Tibial nerve (tissue), 4 donors: ENCODE measurements at regions not wholly inside any gene's neighbourhood (a gene's known extent, or its start where the extent isn't known, plus 50 kb on each side); places are given as distances from the start of the nearest gene placed in this dataset.

Experiments used
- DNase-seq, 2 donors: peaks; one replicate each; pipeline ENCODE4 v3.0.0-alpha.2; 2019; ENCODE audit warnings: low spot score in 2 of 2
- H3K27ac ChIP-seq, 4 donors: fragments of 200-600 bp; sonication (generic) in 3 of 4; one replicate each; pipeline ENCODE4 v1.5.1; 2017 to 2019; ENCODE audit warnings: mild to moderate bottlenecking in 1 of 4
- H3K27me3 ChIP-seq, 2 donors: fragments of 200-600 bp; sonication (generic) in 1 of 2; one replicate each; pipeline versions ENCODE4 v1.5.1 to v1.6.0; 2017 to 2019
- H3K36me3 ChIP-seq, 3 donors: fragments of 200-600 bp; sonication (generic); one replicate each; pipeline ENCODE4 v1.5.1; 2018 to 2019
- H3K4me1 ChIP-seq, 4 donors: fragments of 200-600 bp; sonication (generic) in 3 of 4; one replicate each; pipeline ENCODE4 v1.5.1; 2017 to 2019
- H3K4me3 ChIP-seq, 4 donors: fragments of 200-600 bp; sonication (generic) in 3 of 4; one replicate each; pipeline ENCODE4 v1.5.1; 2017 to 2019; ENCODE audit warnings: mild to moderate bottlenecking in 1 of 4, moderate library complexity in 1 of 4
- H3K9me3 ChIP-seq, 4 donors: fragments of 200-600 bp; sonication (generic) in 3 of 4; one replicate each; pipeline ENCODE4 v1.5.1; 2017 to 2019
- CTCF ChIP-seq, 5 experiments: fragments of 200-600 bp in 3 of 5; fragments of 450-650 bp in 2 of 5; sonication (generic) in 3 of 5; IDR thresholded peaks; one replicate each; pipeline ENCODE4 v1.5.1; 2016 to 2019; ENCODE audit warnings: antibody characterized with exemption in 5 of 5, mild to moderate bottlenecking in 3 of 5, moderate library complexity in 2 of 5
- EP300 ChIP-seq, 2 donors: sonication (generic); formaldehyde crosslinking; IDR thresholded peaks; one replicate each; pipeline ENCODE4 v1.6.1; 2017; ENCODE audit warnings: antibody characterized with exemption in 2 of 2, mild to moderate bottlenecking in 1 of 2
- POLR2A ChIP-seq, 2 donors: fragments of 450-650 bp; IDR thresholded peaks; one replicate each; pipeline ENCODE4 v1.6.1; 2017; ENCODE audit warnings: antibody characterized with exemption in 2 of 2, mild to moderate bottlenecking in 2 of 2, moderate library complexity in 2 of 2
- WGBS, 2 donors: methylation state at CpG; one replicate each; pipeline ENCODE4 v1.1.5; 2018; 5-methylcytosine and 5-hydroxymethylcytosine counted together

GRCh38 chr1:208885060-208885459, 640.9 kb upstream of the PLXNA2 start:
- WGBS, 2 donors = 12 to 14% methylated on average over 1 of the region's 1 CpG
- no peaks in the 10 kb centered on the region for H3K36me3 ChIP-seq

GRCh38 chr1:208885650-208886049, 641.5 kb upstream of the PLXNA2 start:
- TF ChIP-seq POLR2A (IDR thresholded peaks at IDR 0.05) (no peak), EP300 (IDR thresholded peaks at IDR 0.05) (no peak), CTCF (IDR thresholded peaks at IDR 0.05) (no peak)
- Histone ChIP-seq H3K4me3 (no peak overlapping the region), H3K27ac (no peak overlapping the region), H3K27me3 (no peaks in the 10 kb centered on the region), H3K4me1 (peaks cover 0 to 1% (median 0%) of the 10 kb centered on the region in 4 donors), H3K9me3 (no peaks in the 10 kb centered on the region), H3K36me3 (no peaks in the 10 kb centered on the region)
- no peak for DNase-seq
- 80 to 82% methylated on average over 4 of the region's 4 CpGs for WGBS, 2 donors

More at GRCh38 chr1:208885060-208885459, 640.9 kb upstream of the PLXNA2 start:
- TF ChIP-seq EP300 (IDR thresholded peaks at IDR 0.05) (no peak), POLR2A (IDR thresholded peaks at IDR 0.05) (no peak), CTCF (IDR thresholded peaks at IDR 0.05) (no peak)
- Histone ChIP-seq H3K27ac (no peak overlapping the region), H3K27me3 (no peaks in the 10 kb centered on the region), H3K9me3 (no peaks in the 10 kb centered on the region), H3K4me1 (peaks cover 0 to 6% (median 0%) of the 10 kb centered on the region in 4 donors), H3K4me3 (no peak overlapping the region)
- DNase-seq = no peak

- Histone ChIP-seq H3K4me1 (no peaks in the 10 kb centered on the region), H3K36me3 (no peaks in the 10 kb centered on the region), H3K4me3 (no peak overlapping the region), H3K9me3 (no peaks in the 10 kb centered on the region), H3K27me3 (no peaks in the 10 kb centered on the region), H3K27ac (no peak overlapping the region)
- TF ChIP-seq POLR2A (IDR thresholded peaks at IDR 0.05) (no peak), CTCF (IDR thresholded peaks at IDR 0.05) (no peak), EP300 (IDR thresholded peaks at IDR 0.05) (no peak)
- WGBS, 2 donors = 71 to 78% methylated on average over 2 of the region's 2 CpGs
- DNase-seq = no peak
Measured at GRCh38 chr1:208888376-208888775, 644.2 kb upstream of the PLXNA2 start.

- Histone ChIP-seq H3K4me3 (no peak overlapping the region), H3K36me3 (no peaks in the 10 kb centered on the region), H3K9me3 (peaks cover 0 to 7% (median 0%) of the 10 kb centered on the region in 4 donors), H3K27ac (no peak overlapping the region), H3K27me3 (no peaks in the 10 kb centered on the region), H3K4me1 (no peaks in the 10 kb centered on the region)
- DNase-seq = no peak
- TF ChIP-seq EP300 (IDR thresholded peaks at IDR 0.05) = no peak
- no peak for TF ChIP-seq POLR2A (IDR thresholded peaks at IDR 0.05)
- TF ChIP-seq CTCF (IDR thresholded peaks at IDR 0.05) = no peak
- WGBS, 2 donors = 81 to 83% methylated on average over 6 of the region's 6 CpGs
Measured at GRCh38 chr1:208892147-208892546, 648.0 kb upstream of the PLXNA2 start.

GRCh38 chr1:208893251-208893650, 649.1 kb upstream of the PLXNA2 start:
- TF ChIP-seq CTCF (IDR thresholded peaks at IDR 0.05) (no peak), POLR2A (IDR thresholded peaks at IDR 0.05) (no peak), EP300 (IDR thresholded peaks at IDR 0.05) (no peak)
- Histone ChIP-seq H3K4me1 (no peaks in the 10 kb centered on the region), H3K9me3 (peaks cover 0 to 8% (median 0%) of the 10 kb centered on the region in 4 donors), H3K4me3 (no peak overlapping the region), H3K27ac (no peak overlapping the region), H3K36me3 (no peaks in the 10 kb centered on the region), H3K27me3 (no peaks in the 10 kb centered on the region)
- 37 to 47% methylated on average over 3 of the region's 3 CpGs for WGBS, 2 donors
- no peak for DNase-seq
